GM18508 (cell line): ENCODE measurements at regions not wholly inside any gene's neighbourhood (a gene's known extent, or its start where the extent isn't known, plus 50 kb on each side); places are given as distances from the start of the nearest gene placed in this dataset.

Experiments
- ATAC-seq: cut with Tn5 transposase; IDR thresholded peaks from one replicate; pipeline ENCODE4 v1.9.1; 2021; ENCODE audit warnings: moderate number of reproducible peaks; ENCODE audit not compliant: insufficient read depth, unreplicated experiment

DNA sequence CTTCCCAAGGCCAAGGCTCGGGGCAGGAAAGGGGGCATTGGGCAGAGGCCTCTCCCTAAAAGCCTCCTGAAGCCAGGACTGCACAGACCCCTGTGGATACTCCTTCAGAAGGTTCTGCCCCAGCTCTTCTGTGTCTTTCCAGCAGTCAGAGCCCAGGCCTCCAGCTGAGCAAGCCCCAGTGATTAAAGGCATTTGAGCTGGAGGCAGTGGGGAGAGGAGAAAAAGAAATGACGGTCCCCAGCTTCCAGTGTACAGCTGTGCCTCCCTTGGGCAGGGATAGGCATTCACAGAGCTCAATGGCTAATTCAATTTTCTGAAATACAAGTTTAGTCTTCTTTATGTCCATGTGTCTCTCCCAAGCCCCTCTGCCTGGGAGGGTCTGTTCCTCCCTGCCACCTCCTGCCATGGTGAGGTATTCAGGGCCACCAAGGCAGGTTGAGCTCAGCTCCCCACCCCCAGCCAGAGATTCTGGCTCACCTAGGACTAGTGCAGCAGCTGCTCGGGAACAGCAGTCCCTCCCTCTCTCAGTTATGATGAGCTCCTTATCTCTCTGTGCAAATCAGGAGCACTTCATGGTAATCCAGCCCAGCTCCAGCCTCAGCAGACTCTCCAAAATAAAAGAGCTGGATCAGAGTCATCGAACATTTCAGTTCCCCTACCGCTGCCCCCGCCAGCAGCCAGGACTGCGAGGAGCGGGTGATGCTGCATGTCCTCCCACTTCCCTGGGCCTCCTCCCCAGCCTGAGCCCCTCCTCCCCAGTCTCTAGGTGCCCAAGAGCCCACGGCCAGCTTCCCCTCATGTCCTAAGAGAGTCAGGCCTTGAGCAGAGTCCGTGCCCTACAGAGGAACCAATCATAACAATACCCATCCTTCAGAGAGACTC is 208.4 kb upstream of the ZC3H12A start:
- no peak for ATAC-seq

DNA sequence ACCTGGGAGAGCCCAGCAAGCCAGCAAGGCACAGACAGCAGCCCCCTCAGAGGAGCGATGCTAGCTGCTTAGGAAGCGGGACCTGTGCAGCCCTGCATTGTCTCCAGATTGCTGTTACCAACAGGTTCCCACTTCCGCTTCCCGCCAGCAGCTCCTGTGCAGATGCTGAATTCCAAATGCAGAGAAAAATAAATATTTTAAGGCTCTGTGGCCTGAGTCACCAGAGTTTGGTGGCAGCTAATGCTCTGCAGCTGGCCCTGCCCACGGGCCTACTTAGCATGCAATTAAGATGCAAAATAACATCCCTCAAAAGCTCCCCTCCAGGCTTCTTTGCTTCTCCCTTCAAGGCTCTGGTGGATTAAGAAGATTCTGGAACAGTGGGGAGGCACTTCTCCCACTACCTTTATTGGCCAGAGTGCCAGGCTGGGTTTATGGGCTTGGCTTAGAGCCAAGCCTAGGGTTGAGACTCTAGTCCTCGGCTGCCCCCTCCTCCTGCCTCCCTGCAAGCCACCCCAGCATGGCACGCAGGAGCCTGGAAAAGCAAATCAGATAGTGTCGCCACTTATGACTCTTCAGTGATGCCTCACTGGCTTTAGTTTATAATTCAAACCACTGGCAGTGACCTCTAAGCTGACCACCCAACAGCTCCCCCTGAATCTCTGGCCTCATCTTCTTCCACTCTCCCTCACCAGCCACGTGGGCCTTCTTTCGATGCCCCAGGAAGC is 207.1 kb upstream of the ZC3H12A start:
- ATAC-seq = no peak

DNA sequence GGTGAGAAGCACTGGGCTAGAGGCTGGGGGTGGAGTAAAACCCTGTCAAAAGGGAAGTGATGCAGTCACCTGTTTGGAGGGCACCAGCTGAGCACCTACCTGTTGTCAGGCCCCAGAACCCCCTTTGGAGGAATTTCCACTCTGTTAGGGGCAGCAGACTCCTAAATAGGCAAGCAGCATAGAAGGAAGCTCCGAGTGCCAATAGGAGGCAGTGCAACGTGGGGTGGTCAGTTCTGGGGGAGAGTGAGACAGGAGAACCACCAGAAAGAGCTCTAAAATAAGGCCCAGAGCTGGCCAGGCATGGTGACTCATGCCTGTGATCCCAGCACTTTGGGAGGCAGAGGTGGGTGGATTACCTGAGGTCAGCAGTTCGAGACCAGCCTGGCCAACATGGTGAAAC is 203.7 kb upstream of the ZC3H12A start:
- no peak for ATAC-seq

DNA sequence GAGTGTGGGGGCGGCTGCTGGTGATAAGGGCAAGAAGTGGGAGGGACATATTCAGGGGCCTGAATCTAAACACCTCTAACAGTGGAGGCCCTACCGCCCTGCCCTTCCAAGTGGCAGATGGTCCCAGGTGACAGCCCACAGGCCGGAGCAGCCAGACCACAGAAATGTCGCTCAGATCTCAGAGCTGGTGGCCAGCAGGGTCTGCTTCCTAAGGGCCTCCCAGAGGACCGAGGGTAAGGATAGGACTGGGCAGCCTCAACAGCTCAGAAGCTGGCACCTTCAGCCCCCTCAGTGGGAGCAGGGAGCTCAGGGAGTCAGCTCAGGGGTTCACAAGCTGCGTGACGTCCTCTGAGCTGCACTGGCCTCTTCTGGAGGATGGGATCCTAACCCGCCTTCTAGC is 201.8 kb upstream of the ZC3H12A start:
- no peak for ATAC-seq

DNA sequence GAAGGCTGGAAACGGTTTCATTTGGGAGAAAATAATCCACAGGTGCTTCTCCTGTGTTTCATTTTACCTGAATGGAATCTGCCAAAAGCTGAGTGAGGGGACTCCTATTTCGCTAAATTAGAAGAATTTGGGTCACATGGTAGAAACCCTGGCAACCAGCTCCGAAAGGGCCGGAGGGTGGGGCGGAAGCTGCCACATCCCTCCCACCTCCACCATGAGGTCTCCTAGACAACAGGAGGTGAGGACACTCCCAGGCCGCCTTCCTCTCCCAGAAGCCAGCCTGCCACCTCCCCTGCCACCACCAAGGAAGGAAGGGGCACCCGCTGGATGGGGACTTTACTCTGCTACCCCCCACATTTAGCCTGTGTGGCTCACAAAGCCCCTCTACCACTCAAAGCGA is 199.9 kb upstream of the ZC3H12A start:
- no peak for ATAC-seq

DNA sequence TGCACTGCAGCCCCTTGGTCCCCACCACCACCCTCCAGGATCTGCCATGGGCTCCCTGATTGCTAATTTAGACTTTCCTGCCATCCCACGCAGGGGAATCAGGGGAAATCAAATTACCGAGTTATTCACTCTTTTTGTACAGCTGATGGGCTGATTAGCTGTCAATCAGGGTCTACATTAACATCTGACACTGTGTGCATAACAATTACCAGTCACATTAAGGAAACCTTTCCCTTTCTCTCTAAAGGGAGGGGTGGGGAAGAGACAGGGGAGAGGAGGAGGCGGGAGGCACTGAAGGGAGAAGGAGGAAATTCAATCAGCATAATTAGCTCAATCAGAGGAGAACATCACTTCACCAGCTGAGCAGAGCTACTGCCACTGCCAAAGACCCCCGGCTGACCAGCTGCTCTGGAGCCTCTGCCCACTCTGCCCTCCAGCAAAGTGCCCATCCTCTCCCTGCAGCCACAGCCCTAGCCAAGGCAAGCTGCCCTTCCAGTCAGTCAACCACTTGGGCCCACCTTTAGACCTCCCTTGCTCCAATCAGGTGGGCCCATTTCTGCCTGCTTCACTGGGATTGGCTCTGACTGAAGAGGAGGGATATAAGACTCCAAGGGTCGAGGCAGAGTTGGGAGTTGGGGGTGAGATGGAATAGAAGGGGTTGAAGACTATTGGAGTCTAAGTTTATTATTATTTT is 199.3 kb upstream of the ZC3H12A start:
- ATAC-seq = no peak

DNA sequence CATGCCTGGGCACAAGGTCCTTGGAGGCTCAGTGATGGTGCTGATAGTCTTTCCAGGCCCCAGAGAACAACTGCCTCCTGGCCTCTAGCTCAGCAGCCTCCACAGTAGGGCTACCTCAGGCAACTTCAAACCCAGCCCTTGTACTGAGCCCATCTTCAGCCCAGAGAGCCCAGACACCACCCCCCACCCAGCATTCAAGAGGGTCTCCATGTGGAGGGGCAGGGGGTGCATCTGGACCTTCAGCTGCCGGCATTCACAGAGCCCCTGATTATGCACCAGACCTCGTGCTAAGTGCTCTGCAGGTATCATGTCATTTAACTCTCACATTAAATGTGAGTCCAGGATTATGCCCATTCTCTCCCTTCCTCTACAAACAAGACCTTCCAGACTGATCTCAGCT is 197.0 kb upstream of the ZC3H12A start:
- no peak for ATAC-seq

DNA sequence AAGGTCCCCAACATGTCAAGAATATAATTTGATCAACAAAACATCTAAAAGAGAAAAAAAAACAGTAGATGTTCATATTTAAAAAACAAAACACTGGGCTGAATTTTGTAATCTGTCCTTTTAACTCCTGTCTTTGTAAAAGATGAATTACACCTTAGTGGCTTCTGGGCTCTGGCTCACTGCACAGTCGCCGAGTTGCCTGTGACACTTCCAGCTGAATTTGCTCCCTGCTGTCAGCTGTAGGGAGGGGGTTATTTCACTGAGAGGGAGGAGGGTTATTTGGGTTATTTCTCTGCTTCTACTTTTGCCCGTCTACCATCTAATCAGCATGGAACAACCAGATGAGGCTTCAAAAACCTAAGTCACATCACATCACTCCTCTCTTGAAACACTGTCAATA is 193.0 kb upstream of the ZC3H12A start:
- ATAC-seq = no peak

DNA sequence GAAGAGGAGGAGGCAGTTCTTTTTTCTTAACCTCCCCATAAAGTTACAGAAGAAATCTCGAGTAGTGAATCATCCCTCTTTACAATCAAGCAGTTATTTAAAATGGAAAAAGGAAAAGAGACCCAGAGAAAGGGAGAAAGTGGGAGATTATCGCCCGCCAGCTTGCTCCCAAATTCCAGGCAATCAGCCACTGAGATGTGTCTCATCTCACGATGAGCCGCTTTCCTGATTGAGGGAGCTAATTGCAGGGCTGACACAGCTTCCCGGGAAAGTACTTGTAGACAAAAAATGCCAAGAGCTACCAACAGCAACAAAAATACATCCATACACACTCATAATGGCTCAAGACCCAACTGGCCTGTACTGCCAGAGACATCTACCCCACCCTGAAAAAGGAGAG is 191.6 kb upstream of the ZC3H12A start:
- ATAC-seq = no peak

DNA sequence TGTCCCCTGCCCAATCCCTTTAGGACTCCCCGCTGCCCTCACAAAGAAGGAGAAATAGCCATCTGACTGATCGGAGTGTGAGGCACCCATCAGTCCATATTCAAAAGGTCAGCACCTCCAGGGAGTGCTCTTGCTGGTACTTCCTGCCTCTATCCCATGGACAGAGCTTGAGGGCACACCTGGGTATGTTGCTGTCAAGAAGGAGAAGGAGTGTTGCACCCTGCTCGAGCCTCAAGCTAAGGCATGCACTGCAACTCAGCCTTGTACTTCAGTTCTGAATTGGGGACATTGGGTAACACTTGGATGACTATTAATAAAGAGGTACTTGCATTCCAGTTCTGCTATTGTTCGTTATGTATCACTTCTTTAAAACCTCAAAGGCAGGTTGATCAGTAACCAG is 190.3 kb upstream of the ZC3H12A start:
- no peak for ATAC-seq

DNA sequence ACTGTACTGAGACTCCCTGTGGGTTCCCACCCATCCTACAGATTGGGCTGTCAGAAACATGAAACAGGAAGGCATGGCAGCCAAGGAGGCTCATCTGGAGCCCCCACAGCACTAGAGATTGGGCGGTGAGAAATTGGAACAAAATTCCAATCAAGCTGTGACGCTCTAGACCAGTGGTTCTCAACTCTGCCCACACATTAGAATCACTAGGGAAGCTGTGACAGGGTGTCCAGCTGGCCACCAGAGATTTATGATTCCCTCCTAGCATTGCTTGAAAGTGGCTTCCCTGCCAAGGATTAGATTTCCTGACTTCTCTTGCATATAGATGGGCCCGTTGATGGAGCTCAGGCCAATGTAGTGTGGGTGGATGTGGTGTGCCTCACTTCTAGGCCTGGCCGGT is 187.5 kb upstream of the ZC3H12A start:
- ATAC-seq = no peak

DNA sequence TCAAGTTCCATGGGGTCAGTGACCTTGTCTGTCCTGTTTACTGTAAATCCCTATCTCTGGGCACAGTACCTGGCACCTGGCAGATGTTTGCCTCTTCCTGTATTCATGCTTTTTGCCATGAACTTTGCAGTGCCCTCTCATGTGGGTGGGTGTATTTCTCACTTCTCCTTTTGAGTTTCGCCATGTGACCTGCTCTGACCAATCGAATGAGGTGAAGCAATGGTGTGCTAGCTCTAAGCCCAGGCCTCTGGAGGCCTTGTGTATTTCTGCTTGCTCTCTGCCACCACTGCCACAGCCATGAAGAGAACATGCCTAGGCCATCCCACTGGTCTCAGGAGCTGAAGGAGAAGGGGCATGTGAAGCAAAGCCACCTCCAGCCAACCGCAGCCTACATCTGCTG is 185.5 kb upstream of the ZC3H12A start:
- ATAC-seq = peak; percentile 95

DNA sequence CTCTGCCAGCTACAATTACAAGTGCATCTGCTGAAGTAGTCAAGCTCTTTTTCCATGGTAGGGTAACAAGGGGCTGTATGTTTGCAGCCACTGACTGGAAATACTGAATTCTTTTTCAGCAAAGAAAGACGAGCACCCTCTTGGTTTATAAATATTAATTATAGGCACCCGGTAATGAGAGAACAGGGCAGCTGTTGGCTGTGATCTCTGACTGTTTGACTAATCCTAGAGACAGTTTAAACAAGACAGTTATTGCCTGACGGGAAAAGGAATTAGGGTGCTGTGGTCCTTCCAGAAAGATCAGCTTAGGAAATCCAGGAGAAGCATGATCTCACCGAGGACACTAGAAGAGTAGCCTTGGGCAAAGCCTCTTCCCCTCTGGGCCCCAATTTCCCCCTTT is 183.7 kb upstream of the ZC3H12A start:
- ATAC-seq = no peak

DNA sequence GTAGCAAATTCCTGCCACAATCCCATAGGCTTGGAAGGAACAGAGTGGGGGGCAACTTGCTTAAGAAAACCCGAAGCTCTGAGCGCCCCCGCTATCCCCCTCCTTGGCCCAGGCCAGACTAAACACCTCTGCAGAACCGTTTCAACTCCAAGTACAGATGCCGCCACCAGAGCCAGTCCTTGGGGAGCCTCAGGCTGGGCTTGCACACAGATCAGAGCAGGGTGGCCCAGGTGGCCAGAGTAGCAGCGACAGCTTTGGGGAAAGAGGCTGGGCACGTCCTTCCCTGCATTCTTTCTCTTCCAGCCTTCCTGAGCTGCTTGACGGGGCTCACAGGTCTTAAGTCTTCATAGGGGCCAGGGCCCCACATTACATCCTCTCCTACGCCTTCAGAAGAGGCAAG is 181.6 kb upstream of the ZC3H12A start:
- no peak for ATAC-seq

DNA sequence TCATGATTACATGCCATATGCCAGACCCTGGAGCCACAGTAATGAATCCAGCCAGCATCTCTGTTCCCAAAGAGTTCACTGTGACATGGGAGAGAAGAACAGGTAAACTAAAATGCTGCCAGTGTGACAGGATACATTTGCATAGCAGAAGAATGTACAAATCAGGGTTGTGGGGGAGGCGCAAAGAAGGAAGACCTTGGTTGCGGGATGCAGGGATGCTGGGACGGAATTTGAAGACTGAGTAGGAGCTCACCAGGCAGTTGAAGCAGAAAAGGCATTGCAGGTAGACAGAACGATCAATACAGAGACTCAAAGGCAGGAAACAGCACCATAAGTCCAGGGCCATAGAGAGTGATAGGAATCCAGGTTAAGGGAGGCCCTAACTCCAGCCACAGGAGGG is 180.3 kb upstream of the ZC3H12A start:
- no peak for ATAC-seq

DNA sequence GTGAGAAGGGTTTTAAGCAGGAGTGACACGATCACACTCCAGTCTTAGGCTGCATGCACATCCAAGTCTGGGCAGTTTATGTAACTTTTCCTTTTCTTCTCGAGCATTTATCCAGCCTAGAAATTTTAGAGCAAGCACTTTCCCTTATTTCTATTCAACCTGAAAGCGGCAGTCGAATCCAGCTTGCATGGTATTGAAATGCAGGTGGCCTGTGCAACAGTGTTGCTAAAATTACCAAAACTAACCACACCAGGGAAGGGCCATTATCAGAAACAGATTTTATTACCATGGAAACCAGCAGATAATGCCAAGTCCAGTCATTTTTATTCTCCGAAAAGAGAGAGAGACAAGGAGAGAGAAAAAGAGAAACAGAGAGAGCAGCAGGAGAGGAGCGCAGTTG is 179.9 kb upstream of the ZC3H12A start:
- no peak for ATAC-seq

DNA sequence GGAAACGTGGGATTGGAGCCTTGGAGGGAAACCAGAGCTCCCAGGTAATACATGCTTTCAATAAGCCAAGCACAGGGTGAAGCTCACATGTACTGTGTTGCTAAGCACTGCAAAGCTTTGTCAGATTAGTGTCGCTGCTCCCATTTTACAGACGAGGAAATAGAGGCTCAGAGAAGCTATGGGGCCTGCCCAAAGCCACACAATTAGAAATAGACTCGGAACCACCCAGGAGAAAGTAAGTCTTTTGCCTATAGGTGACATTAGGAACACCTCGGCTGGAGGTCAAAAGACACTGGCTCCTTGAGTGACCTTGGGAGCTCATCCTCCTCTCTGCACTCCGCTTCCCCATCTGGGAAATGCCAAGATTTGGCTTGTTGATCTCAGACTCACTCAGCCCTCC is 175.6 kb upstream of the ZC3H12A start:
- no peak for ATAC-seq

DNA sequence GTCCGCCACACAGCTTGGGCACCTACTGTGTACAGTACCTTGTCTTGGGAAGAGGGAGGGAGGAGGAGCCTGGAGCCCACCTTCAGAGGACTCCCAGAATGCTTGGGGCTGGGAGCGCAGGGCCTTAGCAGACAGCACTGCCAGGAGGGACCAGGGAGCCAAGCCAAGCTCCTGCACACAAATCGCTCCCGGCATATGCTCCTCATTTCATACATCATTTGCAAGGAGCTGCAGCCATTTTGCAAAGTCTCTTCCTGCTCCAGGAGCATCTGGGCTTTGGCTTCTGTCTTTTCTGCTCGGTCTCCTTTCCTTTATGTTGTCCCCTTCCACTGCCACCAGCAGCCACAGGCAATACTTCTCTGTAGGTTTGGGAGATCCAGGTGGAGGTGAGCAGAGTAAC is 175.2 kb upstream of the ZC3H12A start:
- no peak for ATAC-seq

DNA sequence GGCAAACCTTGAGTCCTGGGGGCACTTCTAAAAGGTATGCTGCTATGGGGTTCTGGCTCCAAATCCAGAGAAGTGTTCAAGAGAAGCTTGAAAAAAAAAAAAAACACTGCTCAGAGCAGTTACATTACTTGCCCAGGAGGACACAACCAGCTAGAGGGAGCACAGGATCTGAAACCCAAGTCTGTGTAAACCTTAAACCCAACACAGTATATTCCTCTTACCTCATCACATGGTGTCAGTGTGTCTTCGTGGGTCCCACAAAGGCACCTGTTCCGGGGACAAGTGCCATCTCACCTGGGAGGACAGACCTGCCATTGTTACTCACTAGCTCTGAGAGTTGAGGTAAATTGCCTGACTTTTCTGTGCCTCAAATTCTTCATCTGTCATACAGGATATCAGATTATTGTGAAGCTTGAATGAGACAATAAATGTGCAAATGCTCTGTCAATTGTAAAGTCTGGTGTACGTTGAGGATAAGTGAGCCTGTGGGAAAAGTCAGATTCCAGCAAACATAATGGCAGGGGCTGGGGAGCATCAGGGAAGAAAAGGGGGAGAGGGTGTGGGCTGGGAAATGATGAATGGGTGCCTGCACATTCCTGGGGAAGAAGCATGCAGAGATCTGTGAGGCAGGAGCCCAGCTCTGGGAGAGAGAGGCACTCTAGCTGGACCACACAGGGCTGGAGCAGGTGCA is 170.4 kb upstream of the ZC3H12A start:
- ATAC-seq = no peak

DNA sequence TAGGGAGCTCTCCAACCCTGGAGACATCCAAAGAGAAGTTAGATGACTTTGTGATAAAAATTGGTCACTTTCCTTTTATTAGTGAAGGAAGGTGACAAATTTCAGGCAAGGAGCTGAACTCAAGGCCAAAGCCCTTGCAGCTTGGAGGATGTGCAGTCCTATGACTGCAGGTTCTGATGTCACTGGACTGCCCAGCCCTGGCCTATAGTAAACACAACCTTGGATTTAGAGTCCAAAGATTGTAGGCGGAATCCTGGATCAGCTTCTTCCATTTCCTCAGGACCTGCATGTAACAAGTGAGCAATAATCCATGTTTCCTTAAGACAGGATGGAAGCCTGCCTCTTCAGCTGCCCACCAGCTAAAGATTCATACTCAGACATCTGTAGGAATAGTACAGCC is 169.3 kb upstream of the ZC3H12A start:
- no peak for ATAC-seq

DNA sequence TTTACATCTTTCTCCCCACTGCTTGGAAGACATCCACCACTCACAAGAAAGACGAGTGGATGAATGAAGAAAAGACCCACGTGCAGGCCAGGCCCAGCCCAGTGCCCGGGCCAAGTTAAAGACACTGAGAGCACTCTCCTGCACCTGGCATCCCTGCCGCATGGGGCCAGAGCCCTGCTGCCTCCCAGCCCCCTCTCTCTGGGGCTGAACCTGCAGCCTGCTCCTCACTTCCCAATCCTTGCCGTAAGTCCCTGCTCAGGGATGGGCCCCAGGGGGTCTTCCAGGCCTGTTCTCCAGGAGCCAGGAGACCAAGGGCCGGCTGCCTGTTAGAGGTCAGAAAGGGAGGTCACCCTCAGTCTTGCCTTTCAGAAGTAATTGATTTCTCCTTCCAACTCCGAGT is 168.5 kb upstream of the ZC3H12A start:
- no peak for ATAC-seq
